SK-N-SH treated with all-trans-retinoic acid at 6 μM for 48 hours (cell line): ENCODE measurements at regions not wholly inside any gene's neighbourhood (a gene's known extent, or its start where the extent isn't known, plus 50 kb on each side); places are given as distances from the start of the nearest gene placed in this dataset.

Source experiments
- ATAC-seq: fragments of 200-7000 bp; cut with Tn5 transposase; 3 replicates; pipeline ENCODE4 v1.9.1; 2020; ENCODE audit warnings: mild to moderate bottlenecking, moderate library complexity
- ARNTL ChIP-seq: fragments of 450-650 bp; formaldehyde crosslinking; IDR thresholded peaks from 2 replicates; pipeline ENCODE4 v1.5.0; 2020; ENCODE audit warnings: low read depth, mild to moderate bottlenecking, moderate library complexity, borderline replicate concordance
- BACH2 ChIP-seq: fragments of 250-450 bp; sonication (Bioruptor Pico); IDR thresholded peaks from 2 replicates; pipeline ENCODE4 v1.9.0; 2021; ENCODE audit warnings: mild to moderate bottlenecking, borderline replicate concordance
- CREB5 ChIP-seq: fragments of 250-450 bp; sonication (Bioruptor Pico); IDR thresholded peaks from 2 replicates; pipeline ENCODE4 v1.5.1; 2020; ENCODE audit warnings: low read depth, mild to moderate bottlenecking, moderate library complexity
- CSDC2 ChIP-seq: fragments of 250-450 bp; sonication (Bioruptor Pico); IDR thresholded peaks from 2 replicates; pipeline ENCODE4 v1.5.0; 2020; ENCODE audit warnings: mild to moderate bottlenecking, moderate library complexity
- ESRRG ChIP-seq: fragments of 250-450 bp; sonication (Bioruptor Pico); IDR thresholded peaks from 2 replicates; pipeline ENCODE4 v1.6.1; 2021; ENCODE audit warnings: mild to moderate bottlenecking
- GLIS3 ChIP-seq: fragments of 250-450 bp; sonication (Bioruptor Pico); IDR thresholded peaks from 2 replicates; pipeline ENCODE4 v1.5.0; 2020; ENCODE audit warnings: mild to moderate bottlenecking, moderate library complexity
- ISL1 ChIP-seq: fragments of 250-450 bp; sonication (Bioruptor Pico); IDR thresholded peaks from 2 replicates; pipeline ENCODE4 v2.1.2; 2022; ENCODE audit warnings: mild to moderate bottlenecking, moderate library complexity
- OSR1 ChIP-seq: fragments of 250-450 bp; sonication (Bioruptor Pico); IDR thresholded peaks from 2 replicates; pipeline ENCODE4 v1.8.0; 2022; ENCODE audit warnings: moderate library complexity, mild to moderate bottlenecking, inconsistent platforms
- PATZ1 ChIP-seq: fragments of 250-450 bp; sonication (Bioruptor Pico); IDR thresholded peaks from 2 replicates; pipeline ENCODE4 v1.8.0; 2020; ENCODE audit warnings: mild to moderate bottlenecking, moderate library complexity, borderline replicate concordance
- PPARA ChIP-seq: fragments of 250-450 bp; sonication (Bioruptor Pico); IDR thresholded peaks from 2 replicates; pipeline ENCODE4 v1.5.0; 2020; ENCODE audit warnings: mild to moderate bottlenecking, borderline replicate concordance
- RARB ChIP-seq: fragments of 250-450 bp; sonication (Bioruptor Pico); IDR thresholded peaks from 2 replicates; pipeline ENCODE4 v1.8.0; 2021; ENCODE audit warnings: mild to moderate bottlenecking, moderate library complexity
- SNAI2 ChIP-seq: fragments of 250-450 bp; sonication (Bioruptor Pico); IDR thresholded peaks from 2 replicates; pipeline ENCODE4 v1.5.0; 2020; ENCODE audit warnings: mild to moderate bottlenecking, moderate library complexity
- TOX ChIP-seq: fragments of 250-450 bp; sonication (Bioruptor Pico); IDR thresholded peaks from 2 replicates; pipeline ENCODE4 v1.8.0; 2021; ENCODE audit warnings: mild to moderate bottlenecking, moderate library complexity, borderline replicate concordance
- TSHZ2 ChIP-seq: fragments of 250-450 bp; sonication (Bioruptor Pico); IDR thresholded peaks from 2 replicates; pipeline ENCODE4 v1.5.0; 2020; ENCODE audit warnings: mild to moderate bottlenecking, moderate library complexity
- ZFP3 ChIP-seq: fragments of 250-450 bp; sonication (Bioruptor Pico); IDR thresholded peaks from 2 replicates; pipeline ENCODE4 v1.5.0; 2020; ENCODE audit warnings: mild to moderate bottlenecking, moderate library complexity
- ZFP30 ChIP-seq: fragments of 450-650 bp; formaldehyde crosslinking; IDR thresholded peaks from 2 replicates; pipeline ENCODE4 v1.5.0; 2022; ENCODE audit warnings: mild to moderate bottlenecking, moderate library complexity
- ZNF565 ChIP-seq: fragments of 450-650 bp; formaldehyde crosslinking; conservative IDR thresholded peaks from 2 replicates; pipeline ENCODE4 v1.5.0; 2020; ENCODE audit warnings: low read depth, mild to moderate bottlenecking, moderate library complexity
- ZNF70 ChIP-seq: fragments of 450-650 bp; formaldehyde crosslinking; IDR thresholded peaks from 2 replicates; pipeline ENCODE4 v1.5.0; 2020; ENCODE audit warnings: mild to moderate bottlenecking, moderate library complexity
- ZNF8 ChIP-seq: fragments of 450-650 bp; formaldehyde crosslinking; IDR thresholded peaks from 2 replicates; pipeline ENCODE4 v1.5.0; 2020; ENCODE audit warnings: mild to moderate bottlenecking, moderate library complexity
- TF ChIP-seq, protein P1 (sequence below): fragments of 250-450 bp; sonication (Bioruptor Pico); IDR thresholded peaks from 2 replicates; pipeline ENCODE4 v1.5.1; 2021; ENCODE audit warnings: mild to moderate bottlenecking, moderate library complexity
- TF ChIP-seq, protein P2 (sequence below): fragments of 250-450 bp; sonication (Bioruptor Pico); IDR thresholded peaks from 2 replicates; pipeline ENCODE4 v1.8.0; 2021; ENCODE audit warnings: low read depth, mild to moderate bottlenecking, moderate library complexity, borderline replicate concordance

GRCh38 chr4:4642496-4643000, 100.7 kb upstream of the STX18 start:
- TF ChIP-seq RARB = no peak
- no peak for ATAC-seq

DNA sequence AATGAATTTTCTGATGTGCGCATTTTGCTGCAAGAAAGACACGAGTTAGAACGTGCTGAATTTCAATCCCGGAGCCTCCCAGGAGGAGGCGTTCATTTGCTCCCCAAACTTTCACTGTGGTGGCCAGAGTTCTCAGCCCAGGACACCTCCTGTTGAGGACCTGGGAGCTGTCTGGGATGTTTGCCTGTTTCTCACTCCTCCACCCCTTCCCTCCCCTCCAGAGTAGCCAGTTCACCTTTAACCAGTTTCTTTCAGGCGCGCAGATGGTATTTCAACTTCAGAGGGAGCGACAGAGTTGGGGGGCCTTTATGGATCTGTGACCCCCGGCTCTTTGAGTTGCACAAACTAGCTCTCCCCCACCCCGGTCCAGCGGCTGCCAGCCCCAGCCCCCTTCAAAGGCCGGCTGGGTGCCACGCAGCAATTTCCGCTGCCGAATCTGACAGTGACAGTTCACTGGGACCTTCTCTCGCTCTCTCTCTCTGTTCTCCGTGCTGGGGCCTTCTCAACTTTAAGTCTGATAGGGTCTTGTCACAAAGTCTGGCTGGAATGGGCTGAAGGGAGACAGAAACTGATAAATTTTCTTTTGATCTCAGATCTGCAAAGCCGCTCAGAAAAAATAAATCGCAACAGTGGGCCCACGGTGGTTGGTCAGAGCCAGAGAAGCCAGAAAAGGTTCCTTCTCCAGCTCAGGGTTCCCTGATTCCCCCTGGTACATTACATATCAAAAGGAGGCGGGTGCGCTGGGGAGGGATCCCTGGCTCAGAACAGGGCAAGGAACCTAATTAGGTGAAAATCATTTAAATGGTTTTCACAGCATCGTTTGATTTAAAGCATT, 100.0 kb upstream of the STX18 start:
- TF ChIP-seq RARB (no peak), ZNF8 (CRISPR knock-in tag) (no peak), ZFP3 (CRISPR knock-in tag) (no peak), BACH2 (no peak), ZNF70 (CRISPR knock-in tag) (no peak), ARNTL (no peak), GLIS3 (CRISPR knock-in tag) (no peak), TOX (CRISPR knock-in tag) (no peak), PPARA (CRISPR knock-in tag) (no peak), ZNF565 (CRISPR knock-in tag) (no peak), OSR1 (CRISPR knock-in tag) (no peak), TSHZ2 (no peak), ISL1 (CRISPR knock-in tag) (no peak), CREB5 (no peak), PATZ1 (CRISPR knock-in tag) (no peak), SNAI2 (no peak), ZFP30 (CRISPR knock-in tag) (no peak), CSDC2 (CRISPR knock-in tag) (no peak), ESRRG (no peak)
- TF ChIP-seq, protein P1, sequence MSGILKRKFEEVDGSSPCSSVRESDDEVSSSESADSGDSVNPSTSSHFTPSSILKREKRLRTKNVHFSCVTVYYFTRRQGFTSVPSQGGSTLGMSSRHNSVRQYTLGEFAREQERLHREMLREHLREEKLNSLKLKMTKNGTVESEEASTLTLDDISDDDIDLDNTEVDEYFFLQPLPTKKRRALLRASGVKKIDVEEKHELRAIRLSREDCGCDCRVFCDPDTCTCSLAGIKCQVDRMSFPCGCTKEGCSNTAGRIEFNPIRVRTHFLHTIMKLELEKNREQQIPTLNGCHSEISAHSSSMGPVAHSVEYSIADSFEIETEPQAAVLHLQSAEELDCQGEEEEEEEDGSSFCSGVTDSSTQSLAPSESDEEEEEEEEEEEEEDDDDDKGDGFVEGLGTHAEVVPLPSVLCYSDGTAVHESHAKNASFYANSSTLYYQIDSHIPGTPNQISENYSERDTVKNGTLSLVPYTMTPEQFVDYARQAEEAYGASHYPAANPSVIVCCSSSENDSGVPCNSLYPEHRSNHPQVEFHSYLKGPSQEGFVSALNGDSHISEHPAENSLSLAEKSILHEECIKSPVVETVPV (CRISPR knock-in tag) = no peak
- no peak for ATAC-seq

DNA sequence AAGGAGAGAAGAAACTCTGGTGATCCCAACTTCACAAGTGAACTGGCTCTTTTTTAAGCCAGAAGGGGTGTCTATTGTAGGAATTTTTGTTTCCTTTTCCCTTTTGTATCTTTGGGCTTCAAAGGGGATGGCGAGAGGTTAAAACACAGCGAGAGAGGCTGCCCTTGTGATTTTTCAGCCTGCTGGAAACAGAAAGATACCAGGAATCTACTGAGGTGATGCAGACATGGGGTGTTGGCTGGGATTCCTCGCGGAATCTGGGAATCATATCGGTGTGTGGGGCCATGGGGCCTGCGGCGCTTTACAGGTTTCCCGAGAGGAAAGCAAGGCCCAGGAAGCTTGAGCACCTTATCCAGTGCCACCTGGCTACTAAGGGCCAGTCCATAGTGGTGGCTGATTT, 99.4 kb upstream of the STX18 start:
- TF ChIP-seq ISL1 (CRISPR knock-in tag) (no peak), CSDC2 (CRISPR knock-in tag) (no peak), ARNTL (no peak), PATZ1 (CRISPR knock-in tag) (no peak), RARB (no peak), OSR1 (CRISPR knock-in tag) (no peak), ZNF565 (CRISPR knock-in tag) (no peak), ESRRG (no peak)
- TF ChIP-seq, protein P2, sequence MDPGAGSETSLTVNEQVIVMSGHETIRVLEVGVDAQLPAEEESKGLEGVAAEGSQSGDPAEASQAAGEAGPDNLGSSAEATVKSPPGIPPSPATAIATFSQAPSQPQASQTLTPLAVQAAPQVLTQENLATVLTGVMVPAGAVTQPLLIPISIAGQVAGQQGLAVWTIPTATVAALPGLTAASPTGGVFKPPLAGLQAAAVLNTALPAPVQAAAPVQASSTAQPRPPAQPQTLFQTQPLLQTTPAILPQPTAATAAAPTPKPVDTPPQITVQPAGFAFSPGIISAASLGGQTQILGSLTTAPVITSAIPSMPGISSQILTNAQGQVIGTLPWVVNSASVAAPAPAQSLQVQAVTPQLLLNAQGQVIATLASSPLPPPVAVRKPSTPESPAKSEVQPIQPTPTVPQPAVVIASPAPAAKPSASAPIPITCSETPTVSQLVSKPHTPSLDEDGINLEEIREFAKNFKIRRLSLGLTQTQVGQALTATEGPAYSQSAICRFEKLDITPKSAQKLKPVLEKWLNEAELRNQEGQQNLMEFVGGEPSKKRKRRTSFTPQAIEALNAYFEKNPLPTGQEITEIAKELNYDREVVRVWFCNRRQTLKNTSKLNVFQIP = no peak
- no peak for ATAC-seq
